Epithelial cell of esophagus (primary cell): ENCODE measurements at regions not wholly inside any gene's neighbourhood (a gene's known extent, or its start where the extent isn't known, plus 50 kb on each side); places are given as distances from the start of the nearest gene placed in this dataset.

Source experiments
- DNase-seq: peaks from one replicate; pipeline ENCODE4 v3.0.0; 2010; ENCODE audit warnings: low read depth
- H3K4me3 ChIP-seq: 2 replicates; pipeline ENCODE4 v1.5.1; 2011; ENCODE audit warnings: mild to moderate bottlenecking, low read length, control low read depth
- CTCF ChIP-seq: IDR thresholded peaks from 2 replicates; pipeline ENCODE4 v1.5.1; 2011; ENCODE audit warnings: low read depth, mild to moderate bottlenecking, low read length, control low read depth, inconsistent platforms; ENCODE audit not compliant: insufficient read depth; ENCODE audit errors: missing control alignments

DNA sequence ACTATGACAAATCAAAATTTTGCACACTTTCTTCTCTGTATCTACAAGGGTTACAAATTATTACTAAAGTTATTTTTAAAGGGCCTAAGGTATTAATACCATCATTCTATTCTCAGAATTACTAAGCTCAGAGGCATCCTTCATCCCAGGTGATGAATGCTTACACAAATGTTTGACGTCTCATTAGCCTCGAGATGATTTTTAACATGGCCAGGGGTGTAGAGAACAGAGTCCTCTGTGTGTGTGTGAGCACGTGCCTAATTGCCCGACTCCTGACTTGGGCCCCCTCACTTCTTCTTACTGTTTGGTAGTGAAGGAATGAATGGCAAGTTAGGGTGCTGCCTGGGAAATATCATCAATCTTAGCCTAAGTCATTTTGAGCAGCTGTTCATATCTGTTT, 221.1 kb downstream of the ENC1 start:
- DNase-seq = no peak
- TF ChIP-seq CTCF = no peak
- no peak overlapping the region for H3K4me3 ChIP-seq

DNA sequence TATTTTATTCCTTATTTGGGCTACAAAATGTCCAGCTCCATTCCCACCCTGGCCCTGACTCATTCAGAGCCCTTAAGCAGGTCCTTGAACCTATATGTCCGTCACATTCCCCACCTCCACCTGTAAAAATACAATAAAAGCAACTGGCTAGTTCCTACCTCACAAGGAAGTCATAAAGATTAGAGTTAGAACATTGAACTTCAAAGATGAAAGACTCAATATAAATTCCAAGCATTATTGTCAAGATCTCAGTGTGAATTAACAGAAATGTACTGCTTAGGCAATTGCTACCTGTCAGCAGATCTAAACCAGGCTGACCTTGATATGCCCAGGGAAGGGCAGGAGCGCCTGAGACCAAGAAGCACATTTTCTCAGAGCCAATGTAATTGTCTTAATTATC, 221.8 kb downstream of the ENC1 start:
- H3K4me3 ChIP-seq = no peak overlapping the region
- TF ChIP-seq CTCF = no peak
- DNase-seq = no peak

- no peak overlapping the region for H3K4me3 ChIP-seq
- no peak for DNase-seq
- TF ChIP-seq CTCF = no peak
Observed at GRCh38 chr5:74418261-74418660, 222.3 kb downstream of the ENC1 start.

DNA sequence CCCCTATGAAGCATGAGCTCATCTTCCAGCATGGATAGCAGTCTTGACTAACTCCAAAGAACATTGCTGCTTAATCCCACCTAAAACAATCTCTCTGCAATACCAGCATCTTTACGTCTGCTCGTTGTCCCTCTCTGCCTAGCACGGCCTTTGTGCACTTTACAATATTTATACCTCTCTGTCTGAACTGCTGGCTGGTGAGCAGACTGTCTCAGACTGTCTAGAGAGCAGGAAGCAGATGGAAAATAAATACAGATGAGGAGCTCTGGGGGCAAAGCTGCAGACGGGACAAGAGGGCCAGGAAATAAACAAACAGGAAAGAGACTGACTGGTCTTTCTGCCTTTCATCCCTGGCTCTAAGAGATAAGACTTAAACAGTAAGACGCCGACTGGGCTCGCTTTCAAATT, 224.8 kb downstream of the ENC1 start:
- no peak for DNase-seq
- no peak for TF ChIP-seq CTCF
- H3K4me3 ChIP-seq = no peak overlapping the region

DNA sequence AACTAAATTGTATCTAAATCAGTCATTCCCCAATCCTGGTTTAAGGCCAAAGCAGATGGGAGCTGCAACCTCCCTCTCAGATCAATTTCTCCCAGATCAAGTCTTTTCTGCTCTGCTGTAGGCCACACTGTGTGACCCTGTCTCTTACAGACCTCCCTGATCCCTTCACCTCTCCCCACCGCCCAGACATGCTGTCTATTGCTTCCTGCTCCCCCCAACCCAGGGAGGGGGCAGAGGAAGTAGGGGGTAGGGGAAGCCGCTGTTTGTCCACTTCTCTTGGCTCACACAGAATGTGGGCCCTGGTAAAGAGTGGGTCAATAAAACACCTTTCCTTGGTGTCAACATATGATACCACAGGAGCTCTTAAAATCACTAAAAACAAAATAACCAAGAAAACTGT, 226.3 kb downstream of the ENC1 start:
- H3K4me3 ChIP-seq = no peak overlapping the region
- no peak for DNase-seq
- TF ChIP-seq CTCF = no peak

GRCh38 chr5:74413403-74414048, 227.0 kb downstream of the ENC1 start:
- H3K4me3 ChIP-seq = no peak overlapping the region
- TF ChIP-seq CTCF = no peak
- no peak for DNase-seq

DNA sequence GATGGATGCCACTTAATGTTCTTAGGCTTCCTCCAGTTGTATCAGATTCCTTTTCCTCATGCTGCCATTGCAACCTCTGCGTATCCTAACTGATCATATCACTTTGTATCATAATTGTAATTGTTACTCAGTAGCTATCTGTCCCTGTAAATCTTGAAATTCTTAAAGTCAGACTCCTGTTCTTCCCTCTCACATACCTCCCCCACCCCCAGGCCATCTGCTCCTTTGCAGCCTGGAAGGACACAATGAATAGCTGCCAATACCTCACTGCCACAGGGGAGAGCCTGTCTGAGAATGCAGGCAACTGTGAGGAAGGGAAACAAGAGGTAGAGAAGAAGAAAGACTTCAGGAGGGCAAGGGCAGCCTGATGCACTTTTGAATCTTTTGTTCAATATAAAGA, 228.5 kb downstream of the ENC1 start:
- no peak for TF ChIP-seq CTCF
- no peak overlapping the region for H3K4me3 ChIP-seq
- DNase-seq = no peak
